Urothelium cell line (cell line): ENCODE measurements at regions not wholly inside any gene's neighbourhood (a gene's known extent, or its start where the extent isn't known, plus 50 kb on each side); places are given as distances from the start of the nearest gene placed in this dataset.
"Not testable (repeated sequence)": the region's sequence is repeated elsewhere in the genome, so short reads cannot be mapped to it uniquely, and the experiment has no call there.

Experiments
- DNase-seq: peaks from one replicate; pipeline ENCODE4 v3.0.0; 2011; ENCODE audit warnings: low spot score, mixed read lengths
- FAIRE-seq: peaks from 2 replicates; lab custom pipeline; 2011; peaks lifted over from hg19 to GRCh38; lab: Jason Lieb, UNC

DNA sequence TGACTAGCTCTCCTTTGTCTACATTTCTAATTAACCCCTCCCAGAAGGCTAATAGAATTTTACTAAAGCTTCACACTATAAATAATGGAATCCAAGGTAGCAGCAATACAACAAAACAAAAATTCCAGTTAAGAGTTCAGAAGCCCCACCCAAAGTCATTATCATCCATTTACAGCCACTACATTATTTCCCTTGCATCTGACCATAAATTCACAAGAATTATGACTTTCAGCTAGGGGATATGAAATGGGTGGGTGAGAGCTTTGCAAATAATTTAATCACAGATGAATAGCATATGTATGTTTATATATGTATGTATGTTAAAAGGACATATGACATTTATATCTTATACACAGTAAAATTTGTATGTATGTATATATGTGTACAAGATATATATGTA, 65.3 kb upstream of the PTGDR start:
- no peak for DNase-seq
- no peak for FAIRE-seq

DNA sequence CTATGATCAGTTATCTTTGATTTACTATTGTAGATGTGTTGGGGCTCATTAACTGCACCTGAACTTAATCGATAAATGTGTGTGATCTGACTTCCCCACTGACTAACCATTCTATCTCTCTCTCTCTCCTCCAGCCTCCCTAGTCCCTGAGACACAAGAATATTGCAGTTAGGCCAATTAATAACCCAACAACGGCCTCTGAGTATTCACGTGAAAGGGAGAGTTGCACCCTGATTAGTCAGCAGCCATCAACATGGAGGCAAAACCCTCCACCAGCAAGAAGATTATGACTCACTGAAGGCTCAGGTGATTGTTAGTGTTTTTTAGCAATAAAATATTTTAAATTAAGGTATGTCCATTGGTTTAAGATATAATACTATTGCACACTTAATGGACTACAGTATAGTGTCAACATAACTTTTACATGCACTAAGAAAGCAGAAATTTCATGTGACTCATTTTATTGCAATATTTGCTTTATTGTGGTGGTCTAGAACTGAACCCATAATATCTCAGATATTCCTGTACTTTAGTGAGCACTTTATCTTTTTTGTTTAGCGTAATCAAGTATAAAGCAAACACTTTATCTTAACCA, 77.1 kb upstream of the PTGDR start:
- FAIRE-seq (peak; percentile 85), DNase-seq (no peak)

DNA sequence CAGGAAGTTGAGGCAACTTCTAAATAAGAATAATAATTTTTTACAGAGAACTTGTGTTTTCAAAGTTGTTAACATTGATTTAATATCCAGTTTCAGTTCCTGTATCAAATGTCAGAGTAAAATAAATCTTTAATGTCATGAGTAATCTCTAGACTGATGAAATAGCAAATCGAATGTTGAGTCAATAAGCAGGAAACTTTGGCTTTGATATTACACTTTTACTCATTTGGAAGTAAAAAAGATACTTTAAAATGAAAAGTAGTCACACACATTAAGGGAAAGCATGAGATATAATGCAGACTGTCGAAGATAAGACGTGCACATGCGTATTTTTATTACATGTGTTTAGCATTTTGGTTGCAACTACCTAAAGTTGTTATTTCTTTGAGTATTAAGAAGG, 78.2 kb upstream of the PTGDR start:
- DNase-seq: no peak
- peak; percentile 74 for FAIRE-seq

DNA sequence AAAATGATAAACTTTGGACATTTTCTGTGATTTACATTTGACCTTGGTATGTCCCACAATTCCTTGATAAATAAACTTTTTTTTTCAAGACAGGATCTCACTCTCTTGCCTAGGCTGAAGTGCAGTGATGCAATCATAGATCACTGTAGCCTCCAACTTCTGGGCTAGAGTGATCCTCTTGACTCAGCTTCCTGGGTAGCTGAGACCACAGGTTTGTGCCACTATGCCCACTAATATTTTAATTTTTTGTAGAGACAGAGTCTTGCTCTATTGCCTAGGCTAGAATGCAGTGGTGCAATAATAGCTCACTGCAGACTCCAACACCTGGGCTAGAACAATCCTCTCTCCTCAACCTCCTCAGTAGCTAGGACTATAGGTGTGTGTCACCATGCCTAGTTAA, 79.1 kb upstream of the PTGDR start:
- DNase-seq (no peak), FAIRE-seq (no peak)

DNA sequence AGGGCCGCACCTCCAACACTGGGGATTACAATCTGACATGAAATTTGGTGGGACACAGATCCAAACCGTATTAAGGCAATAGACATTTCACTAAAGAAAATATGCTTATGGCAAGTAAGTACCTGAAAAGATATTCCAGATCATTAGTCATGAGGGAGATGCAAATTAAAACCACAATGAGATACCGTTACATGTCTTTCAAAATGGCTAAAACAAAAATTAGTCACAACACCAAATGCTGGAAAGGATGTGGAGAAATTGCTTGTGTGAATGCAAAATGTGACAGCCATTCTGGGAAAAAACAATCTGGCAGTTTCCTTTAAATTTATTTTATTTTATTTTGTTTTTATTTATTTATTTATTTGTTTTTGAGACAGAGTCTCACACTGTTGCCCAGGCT, 82.3 kb upstream of the PTGDR start:
- FAIRE-seq (no peak), DNase-seq (no peak)

DNA sequence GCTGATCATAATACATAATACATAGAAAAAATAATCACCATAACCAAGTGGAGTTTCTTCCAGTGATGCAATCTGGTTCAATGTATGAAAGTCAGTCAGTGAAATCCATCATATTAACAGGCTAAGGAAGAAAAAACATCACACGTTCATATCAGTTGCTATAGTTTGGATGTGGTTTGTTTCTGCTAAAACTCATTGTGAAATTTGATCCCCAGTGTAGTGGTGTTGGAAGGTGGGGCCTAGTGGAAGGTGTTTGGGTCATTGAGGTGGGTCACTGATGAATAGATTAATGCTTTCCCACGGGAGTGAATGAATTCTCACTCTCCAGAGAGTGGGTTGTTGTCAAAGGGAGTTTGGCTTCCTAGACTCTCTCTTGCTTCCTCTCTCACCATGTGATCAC, 84.6 kb upstream of the PTGDR start:
- DNase-seq: no peak
- FAIRE-seq: peak; percentile 78

DNA sequence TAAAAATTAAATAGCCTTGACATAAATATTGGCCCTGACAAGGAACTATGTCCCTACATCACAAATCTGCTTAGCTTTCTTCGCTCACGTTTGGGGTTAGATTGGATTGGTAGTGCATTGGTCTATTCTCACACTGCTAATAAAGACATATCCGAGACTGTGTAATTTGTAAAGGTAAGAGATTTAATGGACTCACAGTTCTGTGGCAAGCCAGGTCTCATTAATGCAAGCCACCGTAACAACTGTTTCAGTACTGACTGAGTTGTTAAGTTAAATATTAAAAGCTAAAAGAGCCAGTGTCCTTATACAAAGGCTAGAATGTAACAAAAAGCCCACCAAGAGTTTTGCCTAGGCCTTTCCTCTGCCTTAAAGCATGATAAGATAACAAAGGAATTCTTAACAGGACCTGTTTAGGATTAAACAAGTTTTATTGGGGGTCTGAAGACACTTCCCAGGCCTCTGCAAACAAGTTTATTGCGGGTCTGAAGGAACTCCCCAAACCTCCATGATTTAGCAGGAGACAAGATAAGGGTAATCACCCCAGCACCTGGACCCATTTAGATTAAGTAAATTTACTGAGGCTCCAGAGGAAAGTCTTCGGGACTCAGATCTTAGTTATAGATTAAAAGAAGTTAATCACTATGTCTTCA, 88.2 kb upstream of the PTGDR start:
- no peak for FAIRE-seq
- no peak for DNase-seq

DNA sequence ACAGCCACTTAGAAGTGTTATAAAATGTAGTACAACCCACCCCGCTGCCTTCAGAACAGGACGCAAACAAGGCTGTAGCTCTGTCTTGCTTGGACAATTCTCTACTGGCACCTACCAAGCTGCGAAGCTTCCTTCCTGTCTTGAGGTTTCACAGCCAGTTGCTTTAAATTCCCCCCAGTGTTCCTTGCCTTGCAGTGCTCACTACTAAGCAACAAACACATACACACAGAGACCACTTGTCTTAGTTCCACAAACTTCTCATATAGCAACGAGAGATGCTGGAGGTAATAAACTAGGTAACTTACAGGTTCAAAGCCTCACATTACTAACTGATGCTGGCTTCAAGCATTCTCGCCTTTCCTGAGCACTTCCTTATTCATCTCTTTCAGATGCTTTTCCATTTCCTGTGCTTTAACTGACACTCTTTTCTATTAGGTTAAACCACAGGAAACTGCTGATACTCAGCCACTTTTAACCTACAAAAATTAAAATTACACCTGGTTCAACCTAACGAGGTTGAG, 91.5 kb upstream of the PTGDR start:
- FAIRE-seq (no peak), DNase-seq (no peak)

DNA sequence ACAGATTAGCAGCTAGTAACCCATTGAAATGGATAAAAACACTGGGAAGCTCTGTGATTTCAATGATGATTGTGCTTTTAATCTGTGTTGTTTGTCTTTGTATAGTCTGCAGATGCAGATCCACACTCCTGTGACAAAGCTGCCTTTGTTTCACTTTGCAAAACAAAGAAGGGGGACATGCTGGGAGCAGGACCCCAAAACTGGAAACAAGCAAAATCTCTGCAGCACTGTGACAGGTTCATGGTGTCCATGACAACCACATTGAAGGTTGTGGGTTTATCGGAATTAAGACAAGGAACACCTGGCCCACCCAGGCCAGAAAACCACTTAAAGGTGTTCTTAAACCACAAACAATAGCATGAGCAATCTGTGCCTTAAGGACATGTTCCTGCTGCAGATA, 95.6 kb upstream of the PTGDR start:
- not testable (repeated sequence) for DNase-seq, FAIRE-seq

DNA sequence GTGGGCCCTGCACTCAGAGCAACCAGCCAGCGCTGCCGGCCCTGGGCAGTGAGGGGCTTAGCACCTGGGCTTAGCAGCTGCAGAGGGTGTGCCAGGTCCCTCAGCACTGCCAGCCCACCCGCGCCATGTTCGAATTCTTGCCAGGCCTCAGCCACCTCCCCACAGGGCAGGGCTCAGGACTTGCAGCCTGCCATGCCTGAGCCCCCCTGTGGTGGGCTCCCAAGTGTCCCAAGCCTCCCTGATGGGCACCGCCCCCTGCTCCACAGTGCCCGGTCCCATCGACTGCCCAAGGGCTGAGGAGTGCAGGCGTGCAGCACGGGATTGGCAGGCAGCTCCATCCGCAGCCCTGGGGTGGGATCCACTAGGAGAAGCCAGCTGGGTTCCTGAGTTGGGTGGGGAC, 98.0 kb upstream of the NID2 start:
- peak; percentile 32 for FAIRE-seq
- no peak for DNase-seq

DNA sequence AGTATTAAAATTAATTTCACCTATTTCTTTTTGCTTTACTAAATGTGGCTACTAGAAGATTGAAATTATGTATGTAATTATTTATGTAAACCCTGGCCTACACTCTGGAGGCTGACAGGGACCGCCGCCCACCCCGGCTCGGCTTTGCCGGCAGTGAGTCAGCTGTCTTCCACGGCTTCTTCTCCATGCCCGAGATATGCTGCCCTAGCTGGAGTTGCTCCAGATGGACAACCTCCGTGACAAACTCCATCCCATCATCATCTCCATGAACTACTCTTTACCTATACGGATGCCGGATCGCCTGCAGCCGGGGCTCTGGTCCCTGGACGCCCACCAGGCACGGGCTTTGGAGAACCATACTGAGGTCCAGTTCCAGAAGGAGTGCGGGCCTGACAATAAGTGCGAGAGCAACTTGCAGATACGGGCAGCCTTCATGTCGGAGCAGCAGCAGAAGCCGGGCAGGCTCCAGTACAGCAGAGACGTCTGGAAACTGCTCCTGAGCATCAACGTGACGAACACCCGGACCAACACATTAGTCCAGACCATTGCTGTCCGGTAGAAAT, 86.9 kb upstream of the NID2 start:
- DNase-seq: no peak
- peak; percentile 88 for FAIRE-seq

DNA sequence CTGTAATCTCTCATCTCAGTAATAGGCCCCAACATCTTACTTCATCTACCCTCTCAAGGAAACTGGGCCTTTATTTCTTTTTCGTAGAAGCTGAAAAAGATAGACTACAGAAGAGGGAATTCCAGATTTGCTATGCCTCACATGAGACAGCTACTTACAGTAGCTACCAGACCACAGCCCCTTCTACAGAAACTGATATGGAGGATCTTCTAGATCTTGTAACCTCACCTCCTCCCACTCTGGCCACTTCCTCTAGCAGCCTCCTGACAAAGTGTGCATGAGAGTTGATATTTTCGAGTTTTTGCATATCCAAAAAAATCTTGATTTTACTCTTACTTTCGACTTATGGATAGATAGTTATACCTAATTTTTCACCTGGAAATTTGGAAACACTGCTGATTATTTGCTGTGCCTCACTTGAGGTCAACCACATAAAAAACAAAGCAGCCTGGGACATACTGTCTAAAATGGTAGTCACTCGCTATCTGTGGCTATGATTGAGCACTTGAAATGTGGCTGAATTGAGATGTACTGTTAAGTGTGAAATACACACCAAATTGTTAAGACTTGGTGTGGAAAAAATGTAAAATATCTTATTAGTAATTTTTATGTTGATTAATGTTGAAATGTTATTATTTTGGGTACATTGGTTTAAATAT, 86.3 kb upstream of the NID2 start:
- no peak for DNase-seq
- FAIRE-seq: no peak

DNA sequence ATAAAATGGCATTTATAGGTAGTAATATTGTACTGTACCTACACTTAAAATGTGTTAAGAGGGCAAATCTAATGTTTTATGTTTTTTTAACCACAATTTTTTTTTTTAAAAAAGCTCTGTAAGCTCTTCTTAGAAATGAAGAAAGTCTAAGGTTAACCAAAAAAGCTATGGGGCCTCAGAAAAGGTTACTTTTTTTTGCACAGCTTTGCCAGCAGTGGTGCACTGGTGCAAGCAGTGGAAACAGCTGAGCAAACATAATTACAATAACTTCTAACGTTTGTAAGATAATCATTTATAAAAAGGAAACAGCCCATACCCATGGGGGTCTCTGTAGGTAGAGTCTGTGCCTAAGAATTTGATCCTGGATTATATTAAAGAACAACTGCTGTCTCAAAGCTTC, 85.1 kb upstream of the NID2 start:
- DNase-seq (no peak), FAIRE-seq (no peak)

DNA sequence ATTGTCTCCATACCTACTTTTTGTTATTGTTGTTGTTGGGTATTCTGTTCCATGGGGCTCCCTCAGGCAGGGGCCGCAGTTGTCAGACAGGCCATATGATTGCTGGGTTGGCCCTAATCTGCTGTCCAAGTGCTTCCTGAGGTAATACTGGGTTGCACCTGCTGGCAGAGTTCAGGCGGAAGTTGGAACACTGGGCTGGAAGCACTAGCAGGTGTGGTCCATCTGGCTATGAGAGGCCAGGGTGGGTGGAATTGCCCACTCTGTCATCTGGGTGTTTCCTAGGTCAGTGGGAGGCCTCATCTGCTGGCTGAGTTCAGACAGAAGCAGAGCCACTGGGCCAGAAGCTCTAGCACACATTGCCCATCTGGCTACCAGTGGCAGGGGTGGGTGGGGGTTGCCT, 81.3 kb upstream of the NID2 start:
- DNase-seq (no peak), FAIRE-seq (peak; percentile 58)

DNA sequence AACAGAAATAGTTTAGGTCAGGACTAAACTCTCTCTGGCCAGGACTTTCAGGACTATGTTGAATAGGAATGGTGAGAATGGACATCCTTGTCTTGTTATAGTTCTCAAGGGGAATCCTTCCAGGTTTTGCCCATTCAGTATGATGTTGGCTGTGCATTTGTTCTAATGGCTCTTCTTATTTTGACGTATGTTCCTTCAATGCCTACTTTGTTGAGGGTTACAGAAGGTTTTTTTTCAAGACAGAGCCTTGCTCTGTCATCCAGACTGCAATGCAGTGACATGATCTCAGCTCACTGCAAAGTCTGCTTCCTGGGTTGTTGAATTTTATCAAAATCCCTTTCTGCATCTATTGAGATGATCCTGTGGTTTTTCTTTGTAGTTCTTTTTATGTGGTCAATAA, 79.5 kb upstream of the NID2 start:
- DNase-seq (no peak), FAIRE-seq (no peak)

DNA sequence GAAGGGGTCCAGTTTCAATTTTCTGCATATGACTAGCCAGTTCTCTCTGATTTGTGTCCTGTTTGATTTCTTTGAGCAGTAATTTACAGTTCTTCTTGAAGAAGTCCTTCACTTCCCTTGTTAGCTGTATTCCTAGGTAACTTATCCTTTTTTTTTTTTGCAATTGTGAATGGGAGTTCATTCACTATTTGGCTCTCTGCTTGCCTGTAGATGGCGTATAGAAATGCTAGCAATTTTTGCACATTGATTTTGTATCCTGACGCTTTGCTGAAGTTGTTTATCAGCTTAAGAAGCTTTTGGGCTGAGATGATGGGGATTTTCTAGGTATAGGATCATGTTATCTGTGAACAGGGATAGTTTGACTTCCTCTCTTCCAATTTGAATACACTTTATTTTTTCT, 77.6 kb upstream of the NID2 start:
- DNase-seq: no peak
- no peak for FAIRE-seq

DNA sequence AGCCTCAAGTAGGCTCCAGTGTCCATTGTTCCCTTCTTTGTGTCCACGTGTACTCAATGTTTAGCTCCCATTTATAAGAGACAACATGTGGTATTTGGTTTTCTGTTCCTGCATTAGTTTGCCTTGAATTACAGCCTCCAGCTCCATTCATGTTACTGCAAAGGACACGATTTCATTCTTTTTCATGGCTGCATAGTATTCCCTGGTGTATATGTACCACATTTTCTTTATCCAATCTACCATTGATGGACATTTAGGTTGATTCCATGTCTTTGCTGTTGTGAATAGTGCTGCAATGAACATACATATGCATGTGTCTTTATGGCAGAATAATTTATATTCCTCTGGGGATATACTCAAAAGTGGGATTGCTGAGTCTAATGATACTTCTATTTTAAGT, 75.2 kb upstream of the NID2 start:
- FAIRE-seq: not testable (repeated sequence)

DNA sequence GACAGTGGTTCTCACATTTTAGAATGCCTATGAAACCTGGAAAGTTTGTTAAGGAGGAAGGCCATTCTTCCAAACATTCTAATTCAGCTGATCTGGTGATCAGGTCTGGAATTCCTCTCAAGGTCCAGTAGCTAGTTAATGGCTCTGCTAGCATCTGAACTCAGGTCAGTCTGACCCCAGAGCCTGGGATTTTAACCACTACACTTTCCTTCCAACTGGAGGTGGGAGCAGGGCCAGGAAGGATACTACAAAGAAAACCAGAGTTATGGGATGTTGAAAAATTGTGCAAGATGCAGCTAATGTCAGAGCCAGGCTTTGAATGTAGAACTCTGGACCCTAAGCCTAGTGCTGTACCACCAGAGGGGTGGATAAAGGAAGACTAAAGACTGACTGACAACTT, 73.6 kb upstream of the NID2 start:
- FAIRE-seq (no peak), DNase-seq (no peak)

More for the DNA sequence above, 75.2 kb upstream of the NID2 start:
- not testable (repeated sequence) for DNase-seq

DNA sequence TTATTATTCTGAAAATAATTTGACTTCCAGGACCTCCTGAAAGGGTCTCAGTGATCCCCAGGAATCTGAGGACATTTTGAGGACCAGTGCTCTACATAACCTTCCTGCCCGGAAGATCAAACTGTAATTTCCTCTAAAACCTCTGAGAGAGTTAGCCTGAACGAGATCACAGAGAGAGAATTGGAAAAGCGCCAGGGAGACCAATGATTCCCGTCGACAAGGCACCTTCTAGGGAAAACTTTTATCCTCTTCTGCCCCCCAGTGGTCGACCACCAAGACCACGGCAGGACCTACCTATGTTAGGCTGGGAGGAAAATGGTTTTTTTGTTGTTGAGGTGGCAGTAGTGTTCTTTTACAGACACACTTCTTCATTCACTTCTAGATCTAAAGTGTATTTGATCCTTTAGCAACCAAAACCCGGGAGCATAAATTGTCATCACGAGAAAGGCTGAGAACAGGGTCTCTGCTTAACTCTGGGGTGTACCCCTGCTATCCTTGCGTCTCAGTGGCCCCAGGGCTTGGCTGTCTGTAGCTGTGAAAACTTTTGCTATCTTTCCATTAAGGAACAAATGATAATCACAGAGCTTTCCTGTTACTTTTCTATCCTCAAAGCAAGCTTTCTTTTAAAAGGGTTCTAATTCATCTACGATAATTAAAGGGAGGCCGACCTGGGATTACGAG, 62.9 kb upstream of the NID2 start:
- FAIRE-seq: peak; percentile 85
- peak; percentile 95 for DNase-seq

DNA sequence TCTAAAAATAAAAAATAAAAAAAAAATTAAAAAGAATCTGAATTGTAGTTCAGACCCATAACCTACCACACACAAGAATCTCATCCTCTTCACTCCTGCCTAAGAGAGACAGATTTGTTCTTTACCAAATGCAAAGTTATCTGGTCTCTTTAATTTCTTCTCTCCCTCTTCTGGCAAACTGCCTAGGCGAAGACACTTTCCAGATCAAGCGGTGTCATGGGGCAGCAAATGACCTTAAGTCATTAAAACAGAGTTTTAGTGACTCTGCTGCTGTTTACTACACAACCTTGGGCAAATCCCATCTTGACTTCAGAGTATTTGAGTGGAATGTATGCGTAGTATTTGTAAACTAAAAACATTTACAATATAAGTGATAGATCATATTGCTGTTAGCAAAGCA, 60.9 kb upstream of the NID2 start:
- FAIRE-seq: no peak
- no peak for DNase-seq

DNA sequence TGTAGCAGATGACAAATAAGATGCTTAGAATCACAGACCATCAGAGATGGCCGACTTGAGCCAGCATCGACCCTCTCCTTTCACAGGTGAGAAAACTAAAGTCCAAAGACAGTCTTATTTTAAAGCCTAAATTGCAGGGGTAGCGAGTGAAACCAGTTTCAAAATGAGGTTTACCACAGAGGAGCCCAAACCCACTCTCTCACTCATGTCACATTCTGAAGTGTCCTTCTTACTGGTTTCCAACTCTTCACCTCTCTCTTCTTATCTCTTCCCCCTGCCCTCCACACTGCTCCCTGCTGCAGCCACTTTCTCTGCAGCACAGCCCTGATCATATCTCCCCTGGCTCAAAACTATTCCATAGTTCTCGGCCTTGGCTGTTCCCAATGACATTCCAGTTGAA, 57.0 kb upstream of the NID2 start:
- FAIRE-seq: peak; percentile 58

More for the DNA sequence above, 57.0 kb upstream of the NID2 start:
- DNase-seq: no peak
